HepG2 (cell line): ENCODE measurements at regions not wholly inside any gene's neighbourhood (a gene's known extent, or its start where the extent isn't known, plus 50 kb on each side); places are given as distances from the start of the nearest gene placed in this dataset.

ENCODE experiments used
- ATAC-seq: fragments of 200-7000 bp; cut with Tn5 transposase; 3 replicates; pipeline ENCODE4 v1.9.1; 2020; ENCODE audit warnings: mild to moderate bottlenecking, moderate library complexity
- BruUV-seq: library from RNA; stranded (reverse); fragments of 400-500 nt; replicated peaks from 2 replicates; lab custom pipeline; 2021; lab: Mats Ljungman, UMichigan
- CTCF ChIA-PET: fragments of 300-600 bp; formaldehyde crosslinking; extraction: SDS; loops from one replicate; lab custom pipeline; 2021; ENCODE audit warnings: low total read pairs, inconsistent platforms, low intra/inter-chr PET ratio; lab: Yijun Ruan, JAX
- POLR2A ChIA-PET: fragments of 350-600 bp; sonication (Branson Sonifier 250); formaldehyde crosslinking; loops from one replicate; lab custom pipeline; 2020; ENCODE audit warnings: antibody characterized with exemption, inconsistent platforms; lab: Yijun Ruan, JAX
- DNase-seq: peaks from one replicate; pipeline ENCODE4 v3.0.0-alpha.2; 2015; ENCODE audit warnings: low spot score
- FAIRE-seq: peaks from 3 replicates; lab custom pipeline; 2011; peaks lifted over from hg19 to GRCh38; lab: Jason Lieb, UNC
- H2AFZ ChIP-seq: one replicate; pipeline ENCODE4 v1.6.1; 2011; ENCODE audit warnings: low read length, inconsistent platforms
- H3K27ac ChIP-seq: fragments of 300-600 bp; 3 replicates; pipeline ENCODE4 v1.8.0; 2011; ENCODE audit warnings: mixed run types, mild to moderate bottlenecking, mixed read lengths, low read length, inconsistent platforms; ENCODE audit not compliant: insufficient read depth; ENCODE audit errors: extremely low read length
- H3K27me3 ChIP-seq, 2 experiments: fragments of 200-600 bp in 1 of 2; 2 replicates in 1 of 2; 3 replicates in 1 of 2; pipeline versions ENCODE4 v1.6.0 to v1.8.0; 2011; ENCODE audit warnings: low read length in 2 of 2, mild to moderate bottlenecking in 2 of 2, moderate library complexity in 2 of 2, inconsistent platforms in 1 of 2; ENCODE audit not compliant: insufficient read depth in 2 of 2, control insufficient read depth in 1 of 2
- H3K36me3 ChIP-seq, 2 experiments: fragments of 200-600 bp in 1 of 2; replicated peaks in 1 of 2; 2 replicates in 1 of 2; 3 replicates in 1 of 2; pipeline versions ENCODE4 v1.5.1 to v1.8.0; 2011; ENCODE audit warnings: low read length in 2 of 2, inconsistent platforms in 1 of 2; ENCODE audit not compliant: insufficient read depth in 2 of 2, control insufficient read depth in 1 of 2
- H3K4me1 ChIP-seq: 2 replicates; pipeline ENCODE4 v1.5.1; 2012; ENCODE audit warnings: low read length, inconsistent platforms; ENCODE audit not compliant: insufficient read depth
- H3K4me2 ChIP-seq: 2 replicates; pipeline ENCODE4 v1.6.0; 2011; ENCODE audit warnings: low read depth, low read length, inconsistent platforms
- H3K4me3 ChIP-seq, 3 experiments: fragments of 200-600 bp in 1 of 3; sonication (generic), shearing (Covaris generic) in 1 of 3; replicated peaks in 1 of 3; 2 replicates each; pipeline ENCODE4 v1.5.1; 2011 to 2016; ENCODE audit warnings: low read length in 3 of 3, inconsistent platforms in 2 of 3, low read depth in 2 of 3, mild to moderate bottlenecking in 2 of 3, control low read depth in 1 of 3, mixed read lengths in 1 of 3; ENCODE audit not compliant: insufficient read depth in 1 of 3
- H3K79me2 ChIP-seq: one replicate; pipeline ENCODE4 v1.6.1; 2011; ENCODE audit warnings: low read length, inconsistent platforms; ENCODE audit not compliant: insufficient read depth
- H3K9ac ChIP-seq: 2 replicates; pipeline ENCODE4 v1.6.0; 2011; ENCODE audit warnings: mild to moderate bottlenecking, low read depth, low read length, inconsistent platforms; ENCODE audit not compliant: insufficient read depth
- H3K9me3 ChIP-seq: 2 replicates; pipeline ENCODE4 v1.5.1; 2012; ENCODE audit warnings: mild to moderate bottlenecking, low read length
- H4K20me1 ChIP-seq: 2 replicates; pipeline ENCODE4 v1.6.0; 2011; ENCODE audit warnings: inconsistent platforms, mild to moderate bottlenecking, low read length, moderate library complexity; ENCODE audit not compliant: insufficient read depth
- ATF3 ChIP-seq: sonication (generic); formaldehyde crosslinking; IDR thresholded peaks from 2 replicates; pipeline ENCODE4 v1.4.0; 2020; ENCODE audit warnings: missing genetic modification reagents
- ELK4 ChIP-seq: sonication (generic); formaldehyde crosslinking; IDR thresholded peaks from 2 replicates; pipeline ENCODE4 v1.9.0; 2021; ENCODE audit warnings: missing genetic modification reagents, borderline replicate concordance
- ERF ChIP-seq: IDR thresholded peaks from 2 replicates; pipeline ENCODE4 v1.6.1; 2018; ENCODE audit warnings: missing biosample characterization, missing genetic modification reagents
- FOSL2 ChIP-seq: sonication (generic); formaldehyde crosslinking; IDR thresholded peaks from 2 replicates; pipeline ENCODE4 v1.4.0; 2020; ENCODE audit warnings: missing genetic modification reagents
- HNRNPL ChIP-seq: fragments of 200-400 bp; formaldehyde crosslinking; IDR thresholded peaks from 2 replicates; pipeline ENCODE4 v1.6.1; 2017; ENCODE audit warnings: mild to moderate bottlenecking, low read depth, low read length
- MXI1 ChIP-seq: IDR thresholded peaks from 3 replicates; pipeline ENCODE4 v1.6.1; 2012; ENCODE audit warnings: low read depth, low read length, inconsistent platforms, borderline replicate concordance
- NR1H2 ChIP-seq: sonication (generic); formaldehyde crosslinking; IDR thresholded peaks from 2 replicates; pipeline ENCODE4 v1.8.1; 2022; ENCODE audit warnings: low read depth, missing genetic modification reagents, borderline replicate concordance
- POLR2AphosphoS2 ChIP-seq: IDR thresholded peaks from 2 replicates; pipeline ENCODE4 v1.6.1; 2011; ENCODE audit warnings: low read depth, low read length, improper control_type of control experiment
- RBAK ChIP-seq: sonication (generic); formaldehyde crosslinking; IDR thresholded peaks from 2 replicates; pipeline ENCODE4 v1.5.1; 2020; ENCODE audit warnings: mild to moderate bottlenecking, missing genetic modification reagents
- SRY ChIP-seq: sonication (generic); formaldehyde crosslinking; IDR thresholded peaks from 2 replicates; pipeline ENCODE4 v1.8.0; 2022; ENCODE audit warnings: mild to moderate bottlenecking, missing genetic modification reagents
- TCF7L2 ChIP-seq: IDR thresholded peaks from 2 replicates; pipeline ENCODE4 v1.6.1; 2011; ENCODE audit warnings: mild to moderate bottlenecking, low read depth, low read length, moderate library complexity
- TEAD2 ChIP-seq: sonication (generic); formaldehyde crosslinking; IDR thresholded peaks from 2 replicates; pipeline ENCODE4 v1.9.0; 2021; ENCODE audit warnings: missing genetic modification reagents
- TGIF2 ChIP-seq: IDR thresholded peaks from 2 replicates; pipeline ENCODE4 v1.6.1; 2016; ENCODE audit warnings: control low read depth, missing compliant biosample characterization
- YEATS4 ChIP-seq: sonication (generic); formaldehyde crosslinking; IDR thresholded peaks from 2 replicates; pipeline ENCODE4 v1.4.0; 2020; ENCODE audit warnings: missing genetic modification reagents, borderline replicate concordance
- ZNF232 ChIP-seq: sonication (generic); formaldehyde crosslinking; IDR thresholded peaks from 2 replicates; pipeline ENCODE4 v1.4.0; 2020; ENCODE audit warnings: missing genetic modification reagents, borderline replicate concordance
- ZNF567 ChIP-seq: sonication (generic); formaldehyde crosslinking; IDR thresholded peaks from 2 replicates; pipeline ENCODE4 v1.8.1; 2023; ENCODE audit warnings: mild to moderate bottlenecking, missing genetic modification reagents, borderline replicate concordance
- ZNF589 ChIP-seq: sonication (generic); formaldehyde crosslinking; conservative IDR thresholded peaks from 2 replicates; pipeline ENCODE4 v1.8.0; 2022; ENCODE audit warnings: mild to moderate bottlenecking, moderate library complexity, missing genetic modification reagents
- WGBS: methylation state at CpG from one replicate; pipeline ENCODE4 v1.1.6; 2017; ENCODE audit warnings: low lambda C conversion rate; 5-methylcytosine and 5-hydroxymethylcytosine counted together
- in situ Hi-C: cut with HindIII; loops from 2 replicates; pipeline ENCODE4 v1.10.0; 2017; ENCODE audit warnings: low pct_unique_long_range_greater_than_20kb; ENCODE audit not compliant: extremely low pct_ligation_motif_present
- intact Hi-C: fragments of 100-400 bp; cut with micrococcal nuclease; formaldehyde crosslinking; loops from one replicate; pipeline ENCODE4 v1.10.0; 2022; ENCODE audit not compliant: unreplicated experiment

GRCh38 chr12:113575386-113575785 is 103.7 kb upstream of the LHX5 start:
- in situ Hi-C loops = no loop called here
- Histone ChIP-seq H4K20me1 (no peaks in the 10 kb centered on the region), H3K4me1 (no peaks in the 10 kb centered on the region), H3K9ac (no peak overlapping the region), H3K36me3 (no peaks in the 10 kb centered on the region), H3K79me2 (no peaks in the 10 kb centered on the region), H3K4me3 (no peak overlapping the region), H3K27ac (no peak overlapping the region), H3K9me3 (no peaks in the 10 kb centered on the region), H3K27me3 (peaks cover 2 to 22% of the 10 kb centered on the region in 2 experiments; a peak in 3 of 5 replicates), H2AFZ (no peak overlapping the region), H3K4me2 (no peak overlapping the region)
- CTCF ChIA-PET = no interaction called here
- no peak for ATAC-seq
- no peak for DNase-seq
- POLR2A ChIA-PET = no interaction called here
- intact Hi-C loops = no loop called here
- no TSS peak for BruUV-seq
- TF ChIP-seq ELK4 (CRISPR knock-in tag) = no peak
- no peak for TF ChIP-seq ZNF567 (CRISPR knock-in tag)
- TF ChIP-seq FOSL2 (CRISPR knock-in tag) = no peak
- no peak for TF ChIP-seq TCF7L2
- TF ChIP-seq ZNF232 (CRISPR knock-in tag) = no peak
- TF ChIP-seq RBAK = no peak
- TF ChIP-seq HNRNPL = no peak
- TF ChIP-seq YEATS4 (CRISPR knock-in tag) = no peak
- no peak for TF ChIP-seq POLR2AphosphoS2
- no peak for FAIRE-seq
- 21% methylated on average over 9 of the region's 10 CpGs for WGBS

GRCh38 chr12:113573148-113573547 is 101.5 kb upstream of the LHX5 start:
- CTCF ChIA-PET = no interaction called here
- POLR2A ChIA-PET = no interaction called here
- WGBS = 10% methylated on average over 1 of the region's 1 CpG
- Histone ChIP-seq H3K27ac (no peak overlapping the region), H3K27me3 (peaks cover 4 to 32% of the 10 kb centered on the region in 2 experiments; a peak in 4 of 5 replicates), H3K9ac (no peak overlapping the region), H3K9me3 (no peaks in the 10 kb centered on the region), H3K36me3 (no peaks in the 10 kb centered on the region), H3K4me3 (no peak overlapping the region), H3K4me2 (no peak overlapping the region), H3K79me2 (no peaks in the 10 kb centered on the region), H4K20me1 (no peaks in the 10 kb centered on the region), H3K4me1 (no peaks in the 10 kb centered on the region), H2AFZ (no peak overlapping the region)
- FAIRE-seq (no peak), ATAC-seq (no peak), DNase-seq (no peak)
- BruUV-seq = no TSS peak
- in situ Hi-C loops (no loop called here), intact Hi-C loops (no loop called here)
- no peak for TF ChIP-seq MXI1
- no peak for TF ChIP-seq ZNF589 (CRISPR knock-in tag)
- TF ChIP-seq ATF3 (CRISPR knock-in tag) = no peak
- TF ChIP-seq TGIF2 (CRISPR knock-in tag) = no peak
- TF ChIP-seq SRY = no peak
- TF ChIP-seq ERF (CRISPR knock-in tag) = no peak
- no peak for TF ChIP-seq TEAD2
- TF ChIP-seq NR1H2 = no peak
- TF ChIP-seq ELK4 (CRISPR knock-in tag) = no peak
